H54 (cell line): ENCODE measurements at regions not wholly inside any gene's neighbourhood (a gene's known extent, or its start where the extent isn't known, plus 50 kb on each side); places are given as distances from the start of the nearest gene placed in this dataset.

Source experiments
- DNase-seq: peaks from one replicate; pipeline ENCODE4 v3.0.0; 2011; ENCODE audit warnings: low spot score, mixed read lengths; ENCODE audit not compliant: insufficient read length
- FAIRE-seq: peaks from 3 replicates; lab custom pipeline; 2011; peaks lifted over from hg19 to GRCh38; lab: Jason Lieb, UNC
- POLR2A ChIP-seq: IDR thresholded peaks from 2 replicates; pipeline ENCODE4 v1.6.1; 2011; ENCODE audit warnings: low read depth, mild to moderate bottlenecking, low read length

- no peak for TF ChIP-seq POLR2A
- no peak for FAIRE-seq
These were observed 838.6 kb downstream of the TBC1D22A start for GRCh38 chr22:47600791-47601625.

GRCh38 chr22:47600281-47600680 lies 837.8 kb downstream of the TBC1D22A start:
- TF ChIP-seq POLR2A: no peak
- FAIRE-seq: no peak
- DNase-seq: no peak

More at GRCh38 chr22:47600791-47601625, 838.6 kb downstream of the TBC1D22A start:
- no peak for DNase-seq

- no peak for DNase-seq
- no peak for FAIRE-seq
- no peak for TF ChIP-seq POLR2A
These were observed 837.3 kb downstream of the TBC1D22A start for GRCh38 chr22:47599753-47600152.

- TF ChIP-seq POLR2A: no peak
These were observed 836.4 kb downstream of the TBC1D22A start for GRCh38 chr22:47598864-47599263.

GRCh38 chr22:47597041-47597440 lies 834.6 kb downstream of the TBC1D22A start:
- DNase-seq (no peak), FAIRE-seq (no peak)
- no peak for TF ChIP-seq POLR2A

More at GRCh38 chr22:47598864-47599263, 836.4 kb downstream of the TBC1D22A start:
- no peak for DNase-seq
- no peak for FAIRE-seq

- DNase-seq (no peak), FAIRE-seq (no peak)
- no peak for TF ChIP-seq POLR2A
These were observed 833.8 kb downstream of the TBC1D22A start for GRCh38 chr22:47596176-47596690.

- DNase-seq (no peak), FAIRE-seq (no peak)
- TF ChIP-seq POLR2A: no peak
These were observed 832.5 kb downstream of the TBC1D22A start for GRCh38 chr22:47594836-47595521.

- no peak for DNase-seq
- no peak for TF ChIP-seq POLR2A
- no peak for FAIRE-seq
These were observed 831.5 kb downstream of the TBC1D22A start for GRCh38 chr22:47593911-47594311.

GRCh38 chr22:47593291-47593690 lies 830.8 kb downstream of the TBC1D22A start:
- FAIRE-seq (no peak), DNase-seq (no peak)
- TF ChIP-seq POLR2A: no peak

GRCh38 chr22:47592791-47593190 lies 830.3 kb downstream of the TBC1D22A start:
- no peak for TF ChIP-seq POLR2A
- DNase-seq (no peak), FAIRE-seq (no peak)

GRCh38 chr22:47591709-47592108 lies 829.3 kb downstream of the TBC1D22A start:
- no peak for FAIRE-seq
- no peak for TF ChIP-seq POLR2A
- no peak for DNase-seq

- FAIRE-seq: no peak
- no peak for DNase-seq
These were observed 828.6 kb downstream of the TBC1D22A start for GRCh38 chr22:47591016-47591415.

GRCh38 chr22:47589271-47590250 lies 827.1 kb downstream of the TBC1D22A start:
- DNase-seq: no peak
- no peak for TF ChIP-seq POLR2A
- FAIRE-seq: no peak

More at GRCh38 chr22:47591016-47591415, 828.6 kb downstream of the TBC1D22A start:
- no peak for TF ChIP-seq POLR2A
